ENCODE measurements at regions not wholly inside any gene's neighbourhood (a gene's known extent, or its start where the extent isn't known, plus 50 kb on each side); places are given as distances from the start of the nearest gene placed in this dataset.

DNA sequence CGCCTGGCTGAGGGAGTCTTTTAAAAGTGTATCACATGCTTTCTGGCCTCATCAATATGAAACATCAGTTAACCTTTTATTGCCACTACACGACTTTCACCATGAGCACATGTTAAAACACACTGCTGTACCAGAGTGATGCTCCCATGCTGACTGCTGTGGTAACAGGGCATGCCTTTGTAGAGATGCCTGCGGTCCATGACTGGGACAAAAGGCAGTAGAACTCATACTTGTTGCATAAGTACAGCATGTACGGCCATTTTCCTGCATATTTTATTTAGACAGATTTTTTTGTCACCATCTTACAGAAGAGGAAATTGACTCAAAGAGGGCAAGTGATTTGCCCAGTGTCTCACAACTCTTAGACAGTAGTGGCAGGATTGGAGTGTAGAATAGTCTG is 105.7 kb upstream of the ADAMTSL1 start:
- H3K4me3 Mint-ChIP-seq, result no peak overlapping the region
- ATAC-seq (no peak), DNase-seq (no peak)
- H3K27ac Mint-ChIP-seq, result no peak overlapping the region
- no peaks in the 10 kb centered on the region for H3K9me3 Mint-ChIP-seq (ENCODE audit: low read depth)
- H3K36me3 Mint-ChIP-seq (ENCODE audit: low read depth), result no peaks in the 10 kb centered on the region
- intact Hi-C loops (cut with DNase I, micrococcal nuclease), result no loop called here
- peaks cover 1% of the 10 kb centered on the region for H3K27me3 Mint-ChIP-seq
- H3K4me1 Mint-ChIP-seq, result no peaks in the 10 kb centered on the region
- CTCF ChIA-PET, result no interaction called here
- POLR2A ChIA-PET, result no interaction called here

DNA sequence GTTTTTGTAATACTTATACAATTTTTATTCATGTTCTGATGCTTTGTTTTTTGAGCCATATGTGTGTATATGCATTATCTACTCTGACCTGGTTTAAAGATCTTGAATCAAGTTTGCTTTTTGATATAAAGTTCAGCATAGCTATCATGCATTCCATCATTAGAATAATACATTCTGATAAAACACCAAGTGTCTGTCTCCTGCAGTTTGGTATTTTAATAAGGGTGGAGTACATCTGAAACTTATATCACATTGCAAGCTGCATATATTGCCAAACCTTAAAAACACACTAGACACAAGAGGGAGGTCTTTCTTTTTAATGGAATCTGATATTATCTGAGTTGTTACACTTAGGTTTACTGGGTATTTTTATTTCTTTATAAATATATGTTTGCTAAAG is 102.8 kb upstream of the ADAMTSL1 start:
- Mint-ChIP-seq H3K27me3 (peaks cover 1% of the 10 kb centered on the region), H3K4me3 (no peak overlapping the region), H3K36me3 (ENCODE audit: low read depth) (no peaks in the 10 kb centered on the region), H3K27ac (no peak overlapping the region), H3K4me1 (no peaks in the 10 kb centered on the region), H3K9me3 (ENCODE audit: low read depth) (no peaks in the 10 kb centered on the region)
- intact Hi-C loops (cut with DNase I, micrococcal nuclease), result no loop called here
- ATAC-seq (no peak), DNase-seq (no peak)
- ChIA-PET CTCF (no interaction called here), POLR2A (no interaction called here)

DNA sequence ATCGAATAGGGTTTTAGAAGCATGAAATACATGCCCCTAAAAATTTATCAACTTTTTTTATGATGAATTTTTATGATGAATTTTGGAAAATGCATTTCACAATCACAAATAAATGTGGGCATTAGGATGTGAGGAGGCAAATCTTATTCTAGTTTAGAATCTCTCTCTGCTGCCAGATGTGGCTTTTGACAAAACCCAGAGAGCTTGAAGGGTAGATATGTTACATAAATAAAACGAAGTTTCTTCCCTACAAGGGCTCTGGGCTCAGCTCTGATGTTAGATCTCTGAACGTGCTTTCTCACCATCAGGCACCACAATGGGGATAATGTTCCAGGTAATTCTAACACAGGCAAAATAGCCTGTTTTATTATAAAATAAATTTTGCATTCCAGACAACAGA is 102.3 kb upstream of the ADAMTSL1 start:
- no peak for DNase-seq
- Mint-ChIP-seq H3K4me3 (no peak overlapping the region), H3K36me3 (ENCODE audit: low read depth) (no peaks in the 10 kb centered on the region), H3K27ac (no peak overlapping the region), H3K9me3 (ENCODE audit: low read depth) (no peaks in the 10 kb centered on the region), H3K4me1 (no peaks in the 10 kb centered on the region), H3K27me3 (peaks cover 1% of the 10 kb centered on the region)
- ChIA-PET POLR2A (no interaction called here), CTCF (no interaction called here)
- intact Hi-C loops (cut with DNase I, micrococcal nuclease), result no loop called here
- ATAC-seq, result no peak

DNA sequence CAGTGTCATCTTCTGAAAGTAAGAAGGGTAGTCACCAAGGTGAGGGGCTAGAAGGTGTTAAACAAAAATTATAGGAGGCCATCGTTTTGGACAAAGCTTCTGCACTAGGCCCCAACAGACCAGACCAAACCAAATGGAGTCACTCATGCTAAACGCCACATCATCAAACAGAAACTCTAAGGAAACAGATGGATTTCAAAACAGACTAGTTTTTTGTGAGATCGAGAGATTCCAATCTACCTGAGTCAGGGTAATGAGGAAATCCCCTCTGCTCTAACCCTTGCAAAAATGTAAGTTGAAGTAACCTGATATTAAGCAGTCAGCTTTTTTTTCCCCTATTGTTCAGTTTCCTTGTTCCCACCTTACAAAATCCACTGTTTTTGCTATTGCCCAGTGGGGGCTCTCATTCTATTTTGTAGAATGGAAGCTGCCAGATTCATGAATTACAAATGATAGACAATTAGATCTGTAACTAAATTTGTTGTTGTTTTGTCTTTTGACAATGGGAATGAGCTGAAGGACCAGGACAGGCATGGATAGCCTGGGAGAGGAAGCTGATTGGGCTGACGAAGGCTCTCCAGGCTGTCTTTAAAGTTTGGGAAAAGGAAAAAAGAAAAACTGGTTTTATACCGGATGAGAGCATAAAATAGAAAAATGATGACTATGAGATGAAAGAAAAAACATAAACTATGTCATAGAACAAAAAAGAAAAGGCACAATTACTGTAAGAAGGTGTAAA is 94.7 kb upstream of the ADAMTSL1 start:
- H3K36me3 Mint-ChIP-seq (ENCODE audit: low read depth), result no peaks in the 10 kb centered on the region
- CTCF ChIA-PET, result no interaction called here
- POLR2A ChIA-PET, result no interaction called here
- H3K27me3 Mint-ChIP-seq, result peaks cover 7% of the 10 kb centered on the region
- H3K4me1 Mint-ChIP-seq, result no peaks in the 10 kb centered on the region
- H3K9me3 Mint-ChIP-seq (ENCODE audit: low read depth), result no peaks in the 10 kb centered on the region
- DNase-seq, result no peak
- no peak for ATAC-seq
- intact Hi-C loops (cut with DNase I, micrococcal nuclease), result no loop called here
- no peak overlapping the region for H3K4me3 Mint-ChIP-seq
- no peak overlapping the region for H3K27ac Mint-ChIP-seq

DNA sequence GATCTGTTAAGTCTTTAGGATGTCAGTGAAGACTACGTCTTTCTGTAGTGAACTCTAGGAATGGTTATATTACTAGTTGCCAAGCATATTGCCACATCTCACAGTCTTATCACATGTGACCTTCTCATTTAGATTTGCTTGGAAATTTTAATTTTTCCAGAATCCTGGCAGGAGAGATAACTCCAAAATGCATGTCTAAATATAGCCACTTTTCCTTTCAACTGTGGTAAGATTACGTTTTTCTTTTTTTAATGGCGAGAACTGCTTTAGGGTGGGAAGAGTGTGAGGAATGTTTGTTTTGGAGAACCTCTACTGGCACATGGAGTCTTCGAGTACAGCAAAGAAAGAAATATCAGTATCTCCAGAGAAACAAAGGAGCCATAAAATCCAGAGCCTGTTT is 91.7 kb upstream of the ADAMTSL1 start:
- intact Hi-C loops (cut with DNase I, micrococcal nuclease), result no loop called here
- DNase-seq (no peak), ATAC-seq (no peak)
- ChIA-PET POLR2A (no interaction called here), CTCF (no interaction called here)
- Mint-ChIP-seq H3K4me3 (no peak overlapping the region), H3K27me3 (peaks cover 7% of the 10 kb centered on the region), H3K36me3 (ENCODE audit: low read depth) (no peaks in the 10 kb centered on the region), H3K9me3 (ENCODE audit: low read depth) (no peaks in the 10 kb centered on the region), H3K27ac (no peak overlapping the region), H3K4me1 (no peaks in the 10 kb centered on the region)

DNA sequence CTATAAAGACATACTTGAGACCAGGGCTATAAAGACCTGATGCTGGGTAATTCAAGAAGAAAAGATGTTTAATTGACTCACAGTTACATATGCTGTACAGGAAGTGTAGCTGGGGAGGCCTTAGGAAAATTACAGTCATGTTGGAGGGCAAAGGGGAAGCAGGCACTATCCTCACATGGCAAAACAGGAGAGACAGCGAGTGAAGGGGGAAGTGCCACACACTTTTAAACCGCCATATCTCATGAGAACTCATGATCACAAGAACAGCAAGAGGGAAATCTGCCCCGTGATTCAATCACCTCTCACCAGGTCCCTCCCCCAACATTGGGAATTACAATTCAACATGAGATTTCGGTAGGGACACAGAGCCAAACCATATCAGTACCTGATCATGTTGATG is 89.9 kb upstream of the ADAMTSL1 start:
- Mint-ChIP-seq H3K27me3 (peaks cover 7% of the 10 kb centered on the region), H3K9me3 (ENCODE audit: low read depth) (no peaks in the 10 kb centered on the region), H3K27ac (no peak overlapping the region), H3K4me3 (no peak overlapping the region), H3K36me3 (ENCODE audit: low read depth) (no peaks in the 10 kb centered on the region), H3K4me1 (no peaks in the 10 kb centered on the region)
- DNase-seq (no peak), ATAC-seq (no peak)
- ChIA-PET POLR2A (no interaction called here), CTCF (no interaction called here)
- intact Hi-C loops (cut with DNase I, micrococcal nuclease), result no loop called here

DNA sequence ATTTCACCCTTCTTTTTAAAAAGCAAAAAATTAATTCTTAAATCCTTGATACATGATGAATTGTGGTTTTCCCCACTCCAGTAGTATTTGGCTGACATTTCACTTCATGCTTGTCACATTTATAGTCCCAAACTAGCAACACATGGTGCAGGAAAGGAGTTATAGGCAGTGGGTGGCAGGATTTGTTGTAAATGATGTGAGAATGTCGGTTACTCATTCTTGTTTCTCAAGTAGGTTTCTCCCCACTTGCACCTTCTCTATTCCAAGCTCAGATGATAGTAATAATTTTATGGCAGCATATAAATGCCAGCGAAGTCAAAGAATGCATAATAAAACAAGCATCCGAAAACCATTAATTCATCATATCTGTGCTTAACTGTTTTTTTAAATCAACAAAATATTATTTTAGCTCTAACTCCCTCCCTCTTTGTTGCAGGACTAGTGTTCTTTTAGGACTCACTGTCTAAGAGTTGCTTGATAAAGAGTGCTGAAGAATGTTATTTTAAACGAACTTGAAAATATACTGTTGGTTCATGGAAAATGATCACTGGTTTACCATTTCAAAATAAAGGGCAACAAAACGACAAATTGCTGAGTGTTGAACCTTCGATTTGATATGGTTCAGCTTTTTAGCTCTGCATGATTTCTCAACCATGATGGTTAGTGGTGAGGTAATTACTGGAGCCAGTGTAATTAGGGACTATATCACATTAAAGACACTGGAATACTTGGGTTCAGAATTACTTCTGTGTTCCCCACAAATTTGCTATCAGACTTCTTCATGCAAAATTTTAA is 88.1 kb upstream of the ADAMTSL1 start:
- DNase-seq (no peak), ATAC-seq (no peak)
- intact Hi-C loops (cut with DNase I, micrococcal nuclease), result no loop called here
- Mint-ChIP-seq H3K4me1 (no peaks in the 10 kb centered on the region), H3K36me3 (ENCODE audit: low read depth) (no peaks in the 10 kb centered on the region), H3K27ac (no peak overlapping the region), H3K9me3 (ENCODE audit: low read depth) (no peaks in the 10 kb centered on the region), H3K27me3 (peaks cover 4% of the 10 kb centered on the region), H3K4me3 (no peak overlapping the region)
- CTCF ChIA-PET, result interaction anchor here (0.6 kb wide), 1 partner anchor 52 kb away, joined by 3 read pairs; no protein-coding TSS in a partner anchor
- POLR2A ChIA-PET, result no interaction called here

DNA sequence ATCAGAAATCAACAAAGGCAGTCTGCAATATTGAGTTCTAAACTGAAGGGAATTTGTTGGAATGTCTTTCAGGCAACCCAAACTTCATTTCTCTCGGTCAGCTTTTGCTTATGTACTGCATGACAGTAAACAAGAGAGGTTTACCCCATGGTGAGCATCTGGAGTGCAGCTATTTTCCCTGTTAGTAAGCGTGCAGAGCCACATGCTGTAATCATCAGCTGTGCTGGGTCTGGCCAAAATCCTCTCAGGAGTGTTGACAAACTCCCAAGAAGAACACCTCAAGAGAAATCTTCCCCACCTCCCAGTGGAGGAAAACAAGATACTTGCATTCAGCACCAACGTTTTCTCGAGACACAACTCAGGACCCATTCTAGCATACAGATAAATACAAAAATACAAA is 83.6 kb upstream of the ADAMTSL1 start:
- DNase-seq, result no peak
- no peaks in the 10 kb centered on the region for H3K27me3 Mint-ChIP-seq
- POLR2A ChIA-PET, result no interaction called here
- intact Hi-C loops (cut with DNase I, micrococcal nuclease), result no loop called here
- no peaks in the 10 kb centered on the region for H3K4me1 Mint-ChIP-seq
- H3K27ac Mint-ChIP-seq, result no peak overlapping the region
- H3K36me3 Mint-ChIP-seq (ENCODE audit: low read depth), result no peaks in the 10 kb centered on the region
- no peaks in the 10 kb centered on the region for H3K9me3 Mint-ChIP-seq (ENCODE audit: low read depth)
- CTCF ChIA-PET, result no interaction called here
- H3K4me3 Mint-ChIP-seq, result no peak overlapping the region
- no peak for ATAC-seq

DNA sequence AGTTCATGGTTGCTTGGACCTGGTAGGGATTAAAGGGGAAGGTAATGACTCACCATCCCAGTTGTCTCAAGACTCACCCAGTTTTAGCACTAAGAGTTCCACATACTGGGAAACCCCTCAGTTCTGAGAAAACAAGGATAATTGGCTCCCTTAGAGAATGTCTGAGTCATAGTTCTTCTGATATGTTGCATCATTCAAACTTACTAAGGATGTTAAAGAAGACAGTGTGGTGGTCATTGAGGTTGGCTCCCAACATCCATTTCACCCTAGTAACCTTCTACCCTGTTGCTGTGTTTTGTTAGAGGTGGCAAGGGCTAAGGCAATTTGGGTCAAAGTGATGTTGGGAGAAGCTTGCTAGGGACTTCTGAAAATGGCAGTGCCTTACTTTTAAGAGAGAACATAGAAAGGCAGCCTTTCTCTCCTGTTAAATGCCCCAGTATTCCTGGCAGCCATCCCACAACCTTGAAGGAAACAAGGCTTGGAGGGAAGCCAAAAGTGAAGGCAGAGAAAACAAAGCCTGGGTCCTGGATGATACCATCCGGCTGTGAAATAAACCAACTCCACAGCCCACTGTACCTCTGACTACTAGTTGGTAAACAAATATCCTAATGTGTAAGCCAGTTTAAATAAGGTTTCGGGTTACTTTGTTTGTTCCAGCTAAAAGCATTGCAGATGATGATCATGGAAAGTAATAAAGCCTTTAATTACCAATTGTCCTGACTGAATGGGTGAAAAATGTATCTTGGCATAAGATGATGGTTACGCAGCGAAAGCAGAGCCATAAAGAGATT is 80.4 kb upstream of the ADAMTSL1 start:
- H3K4me1 Mint-ChIP-seq, result no peaks in the 10 kb centered on the region

DNA sequence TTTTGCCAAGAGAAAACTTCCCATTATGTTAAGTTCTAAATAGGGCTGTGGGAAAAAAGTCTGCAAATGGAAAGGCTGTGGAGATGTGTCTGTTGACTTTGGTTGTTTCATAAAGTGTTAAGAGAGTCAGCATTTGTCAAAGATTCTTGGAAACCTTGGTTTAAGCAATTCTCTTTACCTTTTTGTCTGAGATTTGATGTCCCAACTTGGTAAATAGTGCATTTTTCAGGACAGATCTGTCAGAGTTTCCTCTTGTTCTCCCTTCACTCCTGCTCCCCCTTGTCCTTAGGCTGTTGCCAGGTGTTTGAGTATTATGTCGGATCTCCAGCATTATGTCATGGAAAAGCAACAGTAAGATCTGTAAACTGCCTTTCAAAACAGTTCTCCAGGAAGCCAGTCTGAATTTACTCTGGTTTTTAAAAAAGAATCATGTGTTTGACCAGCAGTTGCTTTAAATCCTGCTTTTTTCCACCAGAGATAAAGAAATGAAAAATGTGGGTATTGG is 79.1 kb upstream of the ADAMTSL1 start:
- POLR2A ChIA-PET, result no interaction called here
- H3K4me1 Mint-ChIP-seq, result no peaks in the 10 kb centered on the region
- no peak overlapping the region for H3K27ac Mint-ChIP-seq
- H3K4me3 Mint-ChIP-seq, result no peak overlapping the region
- DNase-seq (no peak), ATAC-seq (no peak)
- intact Hi-C loops (cut with DNase I, micrococcal nuclease), result no loop called here
- H3K27me3 Mint-ChIP-seq, result no peaks in the 10 kb centered on the region
- CTCF ChIA-PET, result no interaction called here
- H3K36me3 Mint-ChIP-seq (ENCODE audit: low read depth), result no peaks in the 10 kb centered on the region
- no peaks in the 10 kb centered on the region for H3K9me3 Mint-ChIP-seq (ENCODE audit: low read depth)

More for the DNA sequence above, 80.4 kb upstream of the ADAMTSL1 start:
- ChIA-PET POLR2A (no interaction called here), CTCF (no interaction called here)
- Mint-ChIP-seq H3K9me3 (ENCODE audit: low read depth) (no peaks in the 10 kb centered on the region), H3K27ac (no peak overlapping the region), H3K36me3 (ENCODE audit: low read depth) (no peaks in the 10 kb centered on the region), H3K27me3 (no peaks in the 10 kb centered on the region), H3K4me3 (no peak overlapping the region)
- intact Hi-C loops (cut with DNase I, micrococcal nuclease), result no loop called here
- DNase-seq (no peak), ATAC-seq (no peak)

DNA sequence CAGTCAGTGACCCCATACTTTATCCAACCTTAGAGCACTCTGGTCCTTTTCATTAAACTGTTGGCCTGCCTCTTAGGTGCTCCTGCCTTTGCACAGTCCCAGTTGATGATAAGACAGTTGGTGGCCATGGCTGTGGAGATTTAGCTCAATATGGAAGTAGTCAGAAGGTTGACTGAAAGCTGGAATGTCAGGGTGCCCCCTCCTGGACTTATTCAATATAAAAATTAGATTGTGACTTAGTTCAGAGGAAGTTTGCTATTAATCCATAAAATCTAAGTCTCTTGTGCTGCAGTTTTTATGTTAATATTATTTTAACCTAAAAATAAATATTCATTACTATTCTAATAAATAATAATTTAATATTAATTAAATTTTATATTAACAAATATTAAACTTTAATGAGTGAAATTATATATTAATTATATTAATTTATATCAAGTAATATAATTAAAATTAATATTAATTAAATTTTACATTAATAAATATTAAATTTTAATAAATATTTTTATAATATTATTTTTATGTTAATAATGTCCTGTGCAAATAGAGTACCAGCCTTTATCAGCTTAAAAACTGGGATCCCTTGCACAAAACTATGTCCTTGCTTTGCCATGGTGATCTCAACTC is 77.7 kb upstream of the ADAMTSL1 start:
- Mint-ChIP-seq H3K36me3 (ENCODE audit: low read depth) (no peaks in the 10 kb centered on the region), H3K9me3 (ENCODE audit: low read depth) (no peaks in the 10 kb centered on the region), H3K4me3 (no peak overlapping the region), H3K27ac (no peak overlapping the region), H3K4me1 (no peaks in the 10 kb centered on the region), H3K27me3 (no peaks in the 10 kb centered on the region)
- intact Hi-C loops (cut with DNase I, micrococcal nuclease), result no loop called here
- ChIA-PET CTCF (interaction anchor here (0.8 kb wide), 1 partner anchor 141 kb away, joined by 8 read pairs; no protein-coding TSS in a partner anchor), POLR2A (no interaction called here)
- DNase-seq (no peak), ATAC-seq (no peak)
